ENCODE measurements at regions not wholly inside any gene's neighbourhood (a gene's known extent, or its start where the extent isn't known, plus 50 kb on each side); places are given as distances from the start of the nearest gene placed in this dataset.

GRCh38 chr9:90299968-90300367 lies 342.7 kb downstream of the DIRAS2 start:
- no peak for TF ChIP-seq CTCF (IDR thresholded peaks at IDR 0.05)
- no peak for ATAC-seq (ENCODE audit: poor library complexity)
- no peaks in the 10 kb centered on the region for H3K4me1 ChIP-seq (ENCODE audit: insufficient read depth, low read length)
- Mint-ChIP-seq H3K4me3 (no peak overlapping the region), H3K36me3 (ENCODE audit: low read depth) (no peaks in the 10 kb centered on the region), H3K9me3 (no peaks in the 10 kb centered on the region), H3K27ac (no peak overlapping the region), H3K27me3 (peaks cover 41% of the 10 kb centered on the region), H3K4me1 (ENCODE audit: low read depth) (no peaks in the 10 kb centered on the region)
- peaks cover 7 to 10% of the 10 kb centered on the region in 2 experiments for H3K27me3 ChIP-seq (ENCODE audit: control insufficient read depth in 1 of 2, insufficient read depth in 2 of 2, low read length in 2 of 2)
- intact Hi-C loops (cut with DNase I, micrococcal nuclease): no loop called here
- H3K9me3 ChIP-seq (ENCODE audit: control insufficient read depth in 1 of 2, insufficient read depth in 1 of 2, low read length in 2 of 2): no peaks in the 10 kb centered on the region
- ChIA-PET POLR2A (no interaction called here), CTCF (interaction anchor here (1.5 kb wide), 1 partner anchor 10 kb away, joined by 4 read pairs; no protein-coding TSS in a partner anchor)
- no peak overlapping the region for H3K4me3 ChIP-seq (ENCODE audit: low read length)
- DNase-seq: no peak
- H3K27ac ChIP-seq (ENCODE audit: low read depth in 1 of 2, low read length in 2 of 2): no peak overlapping the region
- no peaks in the 10 kb centered on the region for H3K36me3 ChIP-seq (ENCODE audit: insufficient read depth, low read length)

- H3K36me3 Mint-ChIP-seq (ENCODE audit: low read depth): no peaks in the 10 kb centered on the region
- H3K27ac Mint-ChIP-seq: no peak overlapping the region
- ChIA-PET CTCF (interaction anchor here (1.5 kb wide), 1 partner anchor 9 kb away, joined by 4 read pairs; no protein-coding TSS in a partner anchor), POLR2A (no interaction called here)
- Histone ChIP-seq H3K4me3 (ENCODE audit: low read length) (no peak overlapping the region), H3K4me1 (ENCODE audit: insufficient read depth, low read length) (no peaks in the 10 kb centered on the region), H3K36me3 (ENCODE audit: insufficient read depth, low read length) (no peaks in the 10 kb centered on the region), H3K9me3 (ENCODE audit: control insufficient read depth in 1 of 2, insufficient read depth in 1 of 2, low read length in 2 of 2) (no peaks in the 10 kb centered on the region), H3K27ac (ENCODE audit: low read depth in 1 of 2, low read length in 2 of 2) (no peak overlapping the region), H3K27me3 (ENCODE audit: control insufficient read depth in 1 of 2, insufficient read depth in 2 of 2, low read length in 2 of 2) (peaks cover 7 to 12% of the 10 kb centered on the region in 2 experiments)
- no peak for ATAC-seq (ENCODE audit: poor library complexity)
- H3K27me3 Mint-ChIP-seq: peaks cover 46% of the 10 kb centered on the region
- intact Hi-C loops (cut with DNase I, micrococcal nuclease): no loop called here
- TF ChIP-seq CTCF (IDR thresholded peaks at IDR 0.05): no peak
- no peaks in the 10 kb centered on the region for H3K9me3 Mint-ChIP-seq
- no peaks in the 10 kb centered on the region for H3K4me1 Mint-ChIP-seq (ENCODE audit: low read depth)
- no peak for DNase-seq
- no peak overlapping the region for H3K4me3 Mint-ChIP-seq
Measured at GRCh38 chr9:90300611-90301276, 341.9 kb downstream of the DIRAS2 start.

DNA sequence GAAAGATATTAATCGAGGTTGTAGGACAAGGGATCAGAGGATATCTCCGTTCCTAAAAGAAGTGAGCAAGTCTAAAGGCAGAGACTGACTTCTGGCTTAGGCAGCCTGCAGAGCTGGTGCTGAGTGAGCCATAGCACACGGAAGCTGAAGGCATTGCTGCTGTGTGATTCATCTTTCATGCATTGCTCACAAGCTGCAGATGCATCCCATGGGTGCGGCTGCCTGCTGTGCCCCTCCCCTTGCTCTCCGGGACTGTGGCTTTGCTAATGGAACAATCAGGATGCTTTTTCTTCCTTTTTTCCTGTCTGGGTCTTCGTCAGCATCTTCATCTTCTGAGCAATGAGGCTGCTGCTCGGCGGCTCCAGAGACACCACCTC lies 341.4 kb downstream of the DIRAS2 start:
- no peak for ATAC-seq (ENCODE audit: poor library complexity)
- intact Hi-C loops (cut with DNase I, micrococcal nuclease): no loop called here
- no peak for TF ChIP-seq CTCF (IDR thresholded peaks at IDR 0.05)
- no peak overlapping the region for H3K4me3 ChIP-seq (ENCODE audit: low read length)
- Mint-ChIP-seq H3K27ac (no peak overlapping the region), H3K4me1 (ENCODE audit: low read depth) (no peaks in the 10 kb centered on the region), H3K4me3 (no peak overlapping the region), H3K9me3 (no peaks in the 10 kb centered on the region), H3K36me3 (ENCODE audit: low read depth) (no peaks in the 10 kb centered on the region), H3K27me3 (peaks cover 48% of the 10 kb centered on the region)
- H3K27me3 ChIP-seq (ENCODE audit: control insufficient read depth in 1 of 2, insufficient read depth in 2 of 2, low read length in 2 of 2): peaks cover 5 to 12% of the 10 kb centered on the region in 2 experiments
- ChIA-PET CTCF (interaction anchor here (1.5 kb wide), 1 partner anchor 8 kb away, joined by 4 read pairs; no protein-coding TSS in a partner anchor), POLR2A (no interaction called here)
- H3K9me3 ChIP-seq (ENCODE audit: control insufficient read depth in 1 of 2, insufficient read depth in 1 of 2, low read length in 2 of 2): no peaks in the 10 kb centered on the region
- no peaks in the 10 kb centered on the region for H3K36me3 ChIP-seq (ENCODE audit: insufficient read depth, low read length)
- H3K4me1 ChIP-seq (ENCODE audit: insufficient read depth, low read length): no peaks in the 10 kb centered on the region
- no peak overlapping the region for H3K27ac ChIP-seq (ENCODE audit: low read depth in 1 of 2, low read length in 2 of 2)
- DNase-seq: no peak

All from CD4-positive, alpha-beta T cell (primary cell).